IPS DF 4.7 (cell line): ENCODE measurements at regions not wholly inside any gene's neighbourhood (a gene's known extent, or its start where the extent isn't known, plus 50 kb on each side); places are given as distances from the start of the nearest gene placed in this dataset.
"Not testable (repeated sequence)": the region's sequence is repeated elsewhere in the genome, so short reads cannot be mapped to it uniquely, and the experiment has no call there.

Experiments used
- DNase-seq: peaks from one replicate; pipeline ENCODE4 v3.0.0-alpha.2; 2013; ENCODE audit warnings: low spot score; ENCODE audit errors: extremely low read depth

- no peak for DNase-seq
Measured at GRCh38 chr5:87551911-87552310, 139.2 kb upstream of the CCNH start.

- DNase-seq, result no peak
Measured at GRCh38 chr5:87541676-87542075, 128.9 kb upstream of the CCNH start.

GRCh38 chr5:87541033-87541432, 128.3 kb upstream of the CCNH start:
- DNase-seq, result peak; percentile 7

- no peak for DNase-seq
Measured at GRCh38 chr5:87539839-87540238, 127.1 kb upstream of the CCNH start.

GRCh38 chr5:87536365-87536764, 123.6 kb upstream of the CCNH start:
- DNase-seq, result no peak

- no peak for DNase-seq
Measured at GRCh38 chr5:87535706-87536105, 123.0 kb upstream of the CCNH start.

- no peak for DNase-seq
Measured at GRCh38 chr5:87529486-87530076, 116.9 kb upstream of the CCNH start.

GRCh38 chr5:87526131-87526530, 113.4 kb upstream of the CCNH start:
- no peak for DNase-seq

GRCh38 chr5:87524217-87524616, 111.5 kb upstream of the CCNH start:
- DNase-seq, result no peak

GRCh38 chr5:87511778-87512177, 99.0 kb upstream of the CCNH start:
- DNase-seq, result not testable (repeated sequence)

GRCh38 chr5:87503004-87503403, 90.3 kb upstream of the CCNH start:
- DNase-seq, result no peak

GRCh38 chr5:87499478-87500410, 87.0 kb upstream of the CCNH start:
- no peak for DNase-seq
